Transverse colon (tissue), 4 donors: ENCODE measurements at regions not wholly inside any gene's neighbourhood (a gene's known extent, or its start where the extent isn't known, plus 50 kb on each side); places are given as distances from the start of the nearest gene placed in this dataset.

Experiments
- CTCF ChIP-seq, 5 experiments: fragments of 200-600 bp in 3 of 5; fragments of 450-650 bp in 2 of 5; sonication (generic) in 3 of 5; IDR thresholded peaks; 1 replicate in 2 of 5; 2 replicates in 3 of 5; pipeline ENCODE4 v1.5.1; 2016 to 2017; ENCODE audit warnings: antibody characterized with exemption in 5 of 5, inconsistent platforms in 3 of 5, mild to moderate bottlenecking in 2 of 5, moderate library complexity in 1 of 5
- POLR2AphosphoS5 ChIP-seq, 3 donors: sonication (generic); formaldehyde crosslinking; IDR thresholded peaks; one replicate each; pipeline ENCODE4 v1.6.1; 2016; ENCODE audit warnings: antibody characterized with exemption in 3 of 3

GRCh38 chr7:157079116-157079515 lies 59.6 kb upstream of the UBE3C start:
- TF ChIP-seq CTCF (IDR thresholded peaks at IDR 0.05) = no peak
- TF ChIP-seq POLR2AphosphoS5 (IDR thresholded peaks at IDR 0.05) = no peak
